ENCODE measurements at regions not wholly inside any gene's neighbourhood (a gene's known extent, or its start where the extent isn't known, plus 50 kb on each side); places are given as distances from the start of the nearest gene placed in this dataset.
"Not testable (repeated sequence)": the region's sequence is repeated elsewhere in the genome, so short reads cannot be mapped to it uniquely, and the experiment has no call there.

DNA sequence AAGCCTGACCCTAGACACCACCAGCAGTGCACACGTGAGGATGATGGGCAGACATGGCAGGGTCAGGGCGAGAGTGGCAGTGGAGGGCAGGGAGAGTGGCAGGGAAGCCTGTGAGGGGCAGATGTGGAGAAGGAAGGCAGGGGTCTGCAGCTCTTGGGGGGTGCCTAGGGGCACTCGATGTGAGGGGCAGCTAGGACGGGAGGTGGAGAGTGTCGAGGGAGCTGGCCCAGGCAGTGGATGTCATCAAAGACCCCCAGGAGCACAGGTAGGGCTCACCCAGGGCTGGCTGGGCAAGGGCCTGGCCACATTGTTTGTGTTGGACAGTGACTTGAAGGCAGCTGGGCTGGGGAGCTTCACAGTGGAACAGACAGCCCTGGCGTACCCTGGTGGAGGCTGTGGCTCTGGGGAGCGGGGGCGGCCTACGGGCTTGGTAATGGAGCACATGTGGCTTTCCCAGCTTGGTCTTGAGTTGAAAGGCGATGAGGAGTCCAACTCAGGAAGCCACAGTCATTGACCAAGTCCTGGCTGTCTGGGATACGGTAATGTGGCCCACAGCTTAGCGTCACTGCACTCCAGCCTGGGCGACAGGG, 87.1 kb downstream of the RTP5 start:
- no peak for DNase-seq (ENCODE audit: low spot score)

DNA sequence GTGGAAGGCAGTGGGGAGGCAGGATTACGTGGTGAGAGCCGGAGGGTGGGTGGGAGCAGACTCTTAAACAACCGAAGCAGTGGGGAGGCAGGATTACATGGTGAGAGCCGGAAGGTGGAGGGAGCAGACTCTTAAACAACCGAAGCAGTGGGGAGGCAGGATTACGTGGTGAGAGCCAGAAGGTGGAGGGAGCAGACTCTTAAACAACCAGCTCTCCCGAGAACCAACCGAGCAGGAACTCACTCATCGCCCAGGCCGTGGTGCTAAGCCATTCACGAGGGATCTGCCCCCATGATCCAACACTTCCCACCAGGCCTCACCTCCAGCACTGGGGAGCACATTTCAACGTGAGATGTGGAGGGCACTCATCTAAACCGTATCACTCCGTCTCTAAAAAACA, 87.7 kb downstream of the RTP5 start:
- no peak for DNase-seq (ENCODE audit: low spot score)

DNA sequence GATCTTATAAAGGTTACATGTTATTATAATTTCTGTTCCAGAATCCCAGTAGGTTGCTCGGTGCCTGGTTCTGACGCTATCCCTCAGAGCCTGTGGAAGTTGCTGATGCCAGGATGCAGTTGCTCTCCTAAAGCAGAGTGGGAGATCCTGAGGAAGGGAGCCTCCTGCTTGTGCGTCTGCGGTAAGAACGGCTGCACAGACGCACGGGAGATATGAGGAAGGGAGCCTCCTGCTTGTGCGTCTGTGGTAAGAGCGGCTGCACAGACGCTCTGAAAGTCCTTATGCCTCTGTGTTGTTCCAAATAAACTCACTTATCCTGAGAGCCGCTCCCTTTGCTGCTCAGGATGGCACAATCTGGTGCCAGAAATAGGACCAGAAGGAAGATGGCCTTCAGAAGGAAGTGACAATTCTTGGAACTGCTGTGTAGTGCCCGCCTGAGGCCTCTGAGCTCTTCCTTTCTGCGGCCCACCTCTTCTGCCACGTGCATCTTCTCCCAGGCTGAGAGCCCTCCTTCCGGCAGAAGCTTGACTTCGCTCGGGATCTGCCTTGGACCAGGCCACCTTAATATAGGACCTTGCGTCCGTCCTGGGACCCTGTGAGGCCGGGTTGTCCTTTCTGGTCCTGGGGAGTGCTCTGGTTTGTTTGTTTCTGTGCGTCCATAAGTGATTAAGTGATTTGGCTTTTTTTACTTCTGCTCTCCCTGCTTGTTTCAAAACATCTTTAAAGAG, 89.5 kb downstream of the RTP5 start:
- DNase-seq (ENCODE audit: low spot score) = no peak

DNA sequence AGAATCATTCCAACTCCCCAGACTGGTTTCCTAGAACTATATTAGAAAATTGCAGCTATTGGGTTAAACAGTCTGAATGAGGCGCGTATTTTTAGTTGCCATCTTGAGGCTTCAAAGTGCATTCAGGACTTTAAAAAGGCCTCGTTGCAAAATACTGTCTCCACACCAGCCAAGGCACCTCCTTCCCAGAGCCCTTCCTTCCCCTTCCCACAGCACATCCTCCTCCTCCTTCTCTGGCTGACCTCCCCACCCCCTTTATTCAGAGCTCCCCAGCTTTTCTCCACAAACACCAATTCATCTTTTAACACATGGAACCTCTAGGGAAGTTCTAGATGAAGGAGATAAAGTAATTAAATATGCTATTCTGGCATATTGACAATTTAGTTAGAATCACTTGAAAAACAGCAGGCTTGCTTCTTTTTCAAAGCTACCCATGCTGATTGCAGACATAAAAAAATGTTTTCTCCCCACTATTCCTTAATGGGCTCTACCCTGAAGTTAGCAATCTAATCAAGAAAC, 90.3 kb downstream of the RTP5 start:
- DNase-seq (ENCODE audit: low spot score) = no peak

DNA sequence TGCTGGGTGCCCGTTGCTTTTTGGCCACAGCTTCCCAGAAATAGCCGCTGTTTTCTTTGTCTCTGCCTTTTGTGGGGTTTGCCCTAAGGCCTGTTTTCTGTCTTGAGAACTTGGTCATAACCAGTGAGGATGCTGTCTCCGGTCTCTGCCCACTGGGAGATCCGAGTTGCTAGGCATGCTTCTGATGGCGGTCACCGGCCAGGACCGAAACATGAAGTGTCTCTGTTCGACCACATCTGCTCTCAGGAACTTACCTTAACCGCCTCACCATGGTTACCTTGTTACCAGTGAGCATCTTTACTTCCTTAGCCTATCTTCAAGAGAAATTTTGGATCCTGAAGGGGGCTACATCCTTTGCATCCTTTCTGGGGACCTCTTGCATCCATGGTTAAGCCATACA, 91.9 kb downstream of the RTP5 start:
- DNase-seq (ENCODE audit: low spot score) = no peak

DNA sequence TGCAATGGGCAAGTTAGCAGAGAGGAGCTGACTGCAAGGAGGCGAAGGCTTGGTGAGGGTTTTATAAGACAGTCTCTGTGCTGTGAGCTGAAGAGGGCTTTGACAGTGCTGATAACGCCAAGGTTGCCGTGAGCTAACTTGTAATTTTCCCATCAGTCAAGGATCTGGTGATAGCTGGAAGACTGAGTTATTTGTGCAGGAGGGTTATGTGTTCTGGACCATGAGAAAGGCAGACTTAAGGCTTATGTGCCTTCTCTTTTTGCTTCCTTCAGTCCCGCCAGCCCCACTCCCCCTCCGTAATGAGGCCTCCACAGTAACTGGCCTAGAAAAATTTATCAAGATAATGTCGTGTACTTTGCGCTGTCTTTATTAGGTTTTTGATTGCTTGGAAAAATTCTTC, 94.6 kb downstream of the RTP5 start:
- DNase-seq (ENCODE audit: low spot score) = no peak

DNA sequence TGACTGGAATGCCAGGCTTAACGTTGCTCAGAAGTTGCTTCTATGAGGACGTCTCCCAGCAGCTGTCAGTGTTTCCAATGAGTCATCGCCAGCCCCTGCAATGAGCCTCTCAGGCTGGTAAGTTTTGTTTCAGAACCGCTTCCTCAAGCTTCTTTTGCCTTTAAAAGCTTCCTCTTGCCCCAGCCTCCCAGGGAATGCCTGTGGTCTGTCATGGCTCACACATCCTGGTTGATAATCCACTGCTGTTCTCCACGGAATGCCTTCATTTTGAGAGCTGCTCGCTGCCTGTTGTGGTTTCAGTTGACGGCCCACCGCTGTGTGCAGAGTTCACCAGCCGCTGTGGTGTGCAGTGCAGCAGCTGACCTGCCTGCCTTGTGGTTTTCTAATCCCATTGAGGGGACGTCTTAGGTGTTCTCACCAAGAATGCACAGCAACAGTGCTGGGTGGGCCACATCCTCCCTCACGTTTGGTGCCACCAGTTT, 96.4 kb downstream of the RTP5 start:
- DNase-seq (ENCODE audit: low spot score) = no peak

DNA sequence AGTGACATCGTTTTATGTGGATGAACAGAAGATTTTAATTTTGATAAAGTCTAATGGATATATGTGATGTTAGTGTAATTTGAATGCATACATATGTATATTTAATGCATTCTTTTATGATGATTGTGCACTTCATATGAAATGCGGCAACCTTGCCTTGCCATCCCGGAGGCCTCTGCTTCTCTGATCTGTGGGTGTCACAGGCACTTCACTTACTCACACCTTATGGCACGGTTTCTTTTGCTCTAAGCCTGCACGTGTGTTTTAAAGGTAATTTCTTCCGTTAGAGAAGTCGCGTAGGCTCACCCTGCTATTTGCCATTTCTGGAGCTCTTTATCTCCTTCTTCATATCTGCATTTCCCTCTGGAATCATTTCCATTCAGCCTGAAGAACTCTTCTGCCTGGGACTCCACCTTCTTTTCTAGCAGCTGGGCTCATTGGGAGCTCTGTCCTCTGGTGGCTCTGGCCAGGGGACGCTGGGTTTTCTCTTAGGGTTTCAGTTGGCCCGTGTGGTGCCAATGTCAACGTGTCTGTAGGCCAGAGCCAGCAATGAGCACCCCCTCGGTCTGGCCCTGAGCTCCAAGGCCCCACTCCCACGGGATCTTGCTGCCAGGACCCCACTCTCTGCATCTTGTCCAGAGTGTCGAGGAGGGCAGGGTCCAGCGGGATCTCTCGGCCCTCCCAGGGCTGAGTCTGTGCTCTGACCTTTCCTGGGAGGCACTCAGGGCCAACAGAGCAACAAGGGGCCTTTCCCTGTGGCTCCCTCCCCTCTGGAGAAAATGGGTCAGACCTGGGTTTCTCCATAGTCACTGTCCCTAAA, 97.3 kb downstream of the RTP5 start:
- no peak for DNase-seq (ENCODE audit: low spot score)

DNA sequence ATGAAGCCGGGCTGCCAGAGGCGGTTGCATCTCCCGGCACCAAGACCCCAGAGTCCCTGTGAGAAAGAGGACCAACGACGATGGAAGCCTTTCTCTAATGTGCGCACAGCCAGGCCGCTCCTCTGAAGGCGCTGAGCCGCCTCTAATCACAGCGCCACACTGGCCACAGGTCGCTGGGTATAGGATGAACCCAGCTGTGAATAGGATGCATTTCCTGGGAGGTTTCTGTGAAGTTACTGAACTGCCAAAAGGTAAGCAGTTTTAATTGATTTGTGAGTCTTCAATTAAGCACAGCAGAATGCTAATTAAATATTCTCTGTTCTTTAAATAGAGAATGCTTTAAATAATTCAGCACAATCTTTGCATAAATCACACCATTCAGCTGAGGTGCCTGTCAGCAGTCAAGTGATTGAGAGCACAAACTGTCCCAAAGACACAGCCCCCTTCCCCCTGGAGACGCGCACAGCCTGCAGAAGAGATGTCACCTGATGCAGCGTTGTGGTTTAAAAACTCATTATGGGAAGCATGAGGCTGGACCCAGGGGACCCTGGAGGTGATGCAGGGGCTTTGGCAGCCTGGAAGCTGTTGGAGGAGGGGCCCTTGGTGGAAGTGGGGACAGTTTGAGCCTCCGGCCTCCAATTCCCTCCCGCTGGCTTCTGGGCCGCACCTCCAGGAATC, 98.1 kb downstream of the RTP5 start:
- DNase-seq (ENCODE audit: low spot score) = no peak

DNA sequence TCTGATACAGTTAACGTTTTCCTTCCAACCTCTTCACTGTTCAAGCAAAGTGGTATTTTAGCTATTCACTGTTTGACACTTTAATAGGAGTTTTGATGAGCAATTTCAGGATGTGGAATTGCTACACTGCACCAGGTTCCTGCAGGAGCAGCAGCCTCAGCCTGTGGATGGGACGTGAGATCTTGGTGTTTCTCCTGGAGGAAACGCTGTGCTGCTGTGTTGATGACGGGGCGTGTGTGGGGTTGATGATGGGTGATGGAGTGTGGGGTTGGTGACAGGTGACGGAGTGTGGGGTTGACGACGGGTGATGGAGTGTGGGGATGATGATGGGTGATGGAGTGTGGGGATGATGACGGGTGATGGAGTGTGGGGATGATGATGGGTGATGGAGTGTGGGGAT, 98.9 kb downstream of the RTP5 start:
- DNase-seq (ENCODE audit: low spot score) = no peak

DNA sequence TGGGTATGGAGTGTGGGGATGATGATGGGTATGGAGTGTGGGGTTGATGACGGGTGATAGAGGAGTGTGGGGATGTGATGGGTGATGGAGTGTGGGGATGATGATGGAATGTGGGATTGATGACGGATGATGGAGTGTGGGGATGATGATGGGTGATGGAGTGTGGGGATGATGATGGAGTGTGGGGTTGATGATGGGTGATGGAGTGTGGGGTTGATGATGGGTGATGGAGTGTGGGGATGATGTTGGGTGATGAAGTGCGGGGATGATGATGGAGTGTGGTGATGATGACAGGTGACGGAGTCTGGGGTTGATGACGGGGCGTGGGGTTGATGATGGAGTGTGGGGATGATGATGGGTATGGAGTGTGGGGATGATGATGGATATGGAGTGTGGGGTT, 99.7 kb downstream of the RTP5 start:
- DNase-seq (ENCODE audit: low spot score) = not testable (repeated sequence)

DNA sequence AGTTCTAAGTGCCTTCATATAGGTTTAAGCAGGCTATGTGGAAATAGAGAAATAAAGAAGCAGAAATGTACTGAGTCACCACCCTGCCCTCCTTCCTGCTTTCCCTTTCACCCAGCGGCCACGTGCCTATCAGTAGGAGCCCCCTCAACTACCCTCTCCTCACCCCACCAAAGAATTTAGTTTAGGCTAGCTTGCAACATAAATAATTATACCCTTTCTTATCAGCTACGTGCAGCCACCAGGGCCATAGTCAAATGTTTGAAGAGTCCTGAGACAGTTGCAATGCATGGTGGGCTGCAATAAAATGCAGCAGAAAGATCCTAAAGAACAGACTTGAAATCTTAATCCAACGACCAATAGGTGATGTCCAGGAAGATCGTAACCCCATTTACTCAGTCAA, 101.2 kb downstream of the RTP5 start:
- DNase-seq (ENCODE audit: low spot score) = no peak

DNA sequence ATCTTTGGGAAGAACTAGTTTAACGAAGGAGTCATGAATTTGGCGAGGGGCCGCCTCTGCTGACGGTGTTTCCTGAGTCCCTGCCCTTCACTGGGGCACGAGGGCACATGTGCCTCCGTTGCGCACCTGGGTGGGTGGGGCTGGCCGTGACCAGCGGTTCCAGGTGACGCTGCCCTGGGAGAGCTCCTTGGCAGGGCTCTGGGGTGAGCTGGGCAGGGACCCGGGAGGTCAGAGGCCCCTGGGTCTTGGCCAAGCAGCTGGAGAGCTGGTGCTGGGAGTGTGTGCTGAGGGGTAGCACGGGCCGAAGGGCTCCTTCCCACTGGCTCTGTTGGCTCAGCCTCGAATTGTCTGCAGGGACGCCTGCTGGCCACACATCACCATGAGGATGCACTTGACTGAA, 104.6 kb downstream of the RTP5 start:
- DNase-seq (ENCODE audit: low spot score) = no peak

DNA sequence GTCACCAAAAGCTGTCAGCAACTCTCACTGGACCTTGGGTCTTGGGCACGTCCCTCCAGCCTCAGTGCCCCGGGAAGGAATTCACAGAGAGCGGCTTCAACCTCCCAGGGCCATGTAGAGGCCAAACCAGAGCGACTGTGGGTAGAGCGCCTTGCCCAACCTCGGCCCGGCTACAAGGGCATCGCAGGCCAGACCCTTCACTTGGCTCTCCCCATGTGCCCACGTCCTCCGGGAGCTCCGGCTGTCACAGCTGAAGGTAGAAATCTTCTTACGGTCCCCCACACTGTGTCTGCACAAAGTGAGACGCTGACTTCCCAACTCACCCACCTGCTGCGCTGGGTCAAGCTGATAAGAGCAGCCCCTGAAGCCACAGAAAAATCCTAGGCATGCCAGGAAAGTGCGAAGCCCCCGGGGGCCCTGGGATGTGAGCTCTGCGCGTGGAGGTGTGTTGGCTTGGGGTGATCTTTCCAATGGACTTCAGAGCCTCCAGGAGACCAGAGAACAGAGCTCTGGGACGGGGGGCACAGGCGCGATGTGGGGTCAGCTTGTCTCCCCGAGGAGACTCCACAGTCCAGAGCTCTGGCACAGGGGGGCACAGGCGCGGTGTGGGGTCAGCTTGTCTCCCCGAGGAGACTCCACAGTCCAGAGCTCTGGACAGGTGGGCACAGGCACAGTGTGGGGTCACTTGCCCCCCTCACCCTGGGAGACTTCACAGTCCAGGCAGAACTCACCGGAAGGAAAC, 105.5 kb downstream of the RTP5 start:
- peak; percentile 71 for DNase-seq (ENCODE audit: low spot score)

DNA sequence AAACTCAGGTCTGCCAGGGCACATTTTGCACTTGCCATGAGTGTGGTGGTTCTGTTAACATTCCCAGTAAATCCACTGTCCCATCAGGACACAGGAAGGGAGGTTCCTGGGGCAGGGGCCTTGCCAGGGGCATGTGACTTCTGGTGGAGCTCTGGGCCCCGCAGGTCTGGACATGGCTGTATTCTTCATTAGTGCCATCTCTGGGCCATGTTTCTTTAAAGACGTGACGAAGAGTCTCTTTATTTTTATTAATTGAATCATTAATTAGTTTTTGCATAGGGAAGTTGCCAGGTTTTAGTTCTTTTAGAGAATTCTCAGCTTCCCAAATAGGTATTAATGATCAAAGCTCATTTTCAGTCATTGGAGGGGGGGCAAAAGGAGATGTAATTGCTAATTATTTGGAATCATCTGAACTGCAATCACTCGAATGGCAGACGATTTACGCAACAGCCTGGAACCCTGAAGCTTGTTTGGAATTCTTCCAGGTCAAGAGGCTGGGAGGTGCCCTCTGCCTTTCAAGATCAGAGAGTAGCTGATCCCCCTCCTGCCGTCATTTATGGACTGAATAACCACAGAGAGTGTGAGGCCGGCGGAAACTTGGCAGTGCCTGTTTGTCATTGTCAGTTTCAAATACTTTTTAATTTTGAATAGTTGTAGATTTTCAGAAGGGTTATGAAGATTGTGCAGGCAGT, 106.2 kb downstream of the RTP5 start:
- DNase-seq (ENCODE audit: low spot score) = peak; percentile 68

DNA sequence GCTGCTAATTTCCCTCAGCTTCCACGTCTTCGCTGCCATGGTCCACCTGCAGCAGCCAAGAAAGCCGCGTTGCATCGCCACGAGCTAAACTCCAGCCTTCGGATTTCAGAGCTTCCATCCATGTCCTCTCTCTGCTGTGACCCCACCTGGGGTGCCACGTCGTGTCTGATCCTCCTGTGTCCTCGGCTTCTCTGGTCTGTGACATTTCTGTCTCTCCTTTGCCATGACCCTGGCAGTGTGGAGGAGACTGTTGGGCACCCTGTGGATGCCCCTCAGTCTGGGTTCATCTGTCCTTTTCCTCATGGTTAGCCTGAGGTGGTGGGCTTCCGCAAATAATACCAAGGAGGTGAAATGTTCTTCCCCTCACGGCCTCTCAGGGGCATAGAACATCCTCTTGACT, 106.8 kb downstream of the RTP5 start:
- DNase-seq (ENCODE audit: low spot score) = no peak

DNA sequence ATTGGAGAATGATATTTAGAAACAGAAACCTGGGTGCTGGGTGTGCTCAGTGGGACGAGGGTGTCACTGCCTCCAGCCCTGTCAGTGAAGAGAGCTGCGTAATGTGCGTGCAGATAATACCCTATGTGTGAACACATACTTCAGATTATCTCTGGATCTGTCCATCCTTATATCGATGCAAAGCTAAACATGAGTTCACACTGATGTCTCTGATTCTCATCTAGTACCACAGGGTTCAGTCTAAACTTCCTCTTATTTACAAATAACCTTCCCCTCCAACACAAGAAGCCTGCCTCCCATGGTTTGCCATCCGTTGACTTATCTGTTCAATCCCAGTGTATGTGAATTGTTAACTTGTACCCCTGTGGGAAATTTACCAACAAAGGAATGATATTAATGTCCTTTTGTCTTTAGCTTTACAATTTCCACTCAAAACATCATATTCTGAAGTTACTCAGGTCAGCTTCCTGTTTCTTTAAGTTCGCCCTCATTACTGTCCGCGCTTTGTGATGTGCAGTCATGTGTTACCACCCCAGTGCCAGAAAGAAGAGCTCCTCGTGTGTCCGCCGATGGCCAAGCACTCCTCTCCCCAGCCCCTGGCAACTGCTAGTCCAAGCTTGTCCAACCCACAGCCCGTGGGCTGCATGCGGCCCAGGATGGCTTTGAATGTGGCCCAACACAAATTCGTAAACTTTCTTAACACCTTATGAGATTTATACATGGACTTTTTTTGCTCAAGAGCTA, 108.2 kb downstream of the RTP5 start:
- DNase-seq (ENCODE audit: low spot score) = peak; percentile 60

DNA sequence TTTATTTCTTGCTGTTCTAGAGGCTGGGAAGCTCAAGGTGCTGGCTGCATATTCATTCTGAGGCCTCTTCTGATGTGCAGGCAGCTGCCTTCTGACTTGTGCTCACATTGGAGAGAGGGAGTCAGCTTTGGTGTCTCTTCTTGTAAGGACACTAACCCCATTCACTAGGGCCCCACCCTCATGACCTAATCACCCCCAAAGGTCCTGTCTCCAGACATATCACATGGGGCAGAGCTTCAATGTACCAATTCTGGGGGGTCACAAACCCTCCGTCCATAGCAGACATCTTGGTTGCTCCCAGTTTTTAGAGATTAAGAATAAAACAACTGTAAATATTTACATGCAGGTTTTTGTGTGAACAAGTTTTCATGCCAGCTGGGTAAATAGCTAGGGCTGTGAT, 109.1 kb downstream of the RTP5 start:
- DNase-seq (ENCODE audit: low spot score) = peak; percentile 30

DNA sequence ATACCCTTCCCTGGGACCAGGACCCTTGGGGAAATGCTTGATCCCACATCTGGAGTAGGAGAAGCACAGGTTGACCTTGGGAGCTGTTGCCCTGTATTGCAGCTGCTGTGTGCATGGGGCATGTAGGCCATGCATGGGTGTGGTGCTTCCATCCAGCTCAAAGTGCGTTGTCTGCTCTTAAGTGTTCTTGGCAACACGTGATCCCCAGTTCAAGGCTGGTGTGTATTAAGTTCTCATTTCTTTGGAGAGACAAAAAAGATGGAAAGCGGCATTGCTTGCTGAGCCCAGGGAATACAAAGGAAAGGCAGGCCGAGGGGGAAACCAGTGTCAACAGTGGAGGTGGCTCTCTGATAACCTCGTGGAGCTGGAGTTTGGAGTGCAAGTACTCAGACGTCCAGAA, 110.7 kb downstream of the RTP5 start:
- DNase-seq (ENCODE audit: low spot score) = peak; percentile 49
